Spleen (tissue), 11 donors: ENCODE measurements at regions not wholly inside any gene's neighbourhood (a gene's known extent, or its start where the extent isn't known, plus 50 kb on each side); places are given as distances from the start of the nearest gene placed in this dataset.
A peak's percentile ranks its signal among the peaks of the same experiment; 100 is the strongest.

ENCODE experiments used
- DNase-seq: peaks from one replicate; pipeline ENCODE4 v3.0.0-alpha.2; 2020
- H3K27ac ChIP-seq, 8 donors: fragments of 200-600 bp; sonication (generic) in 7 of 8; 1 replicate in 4 of 8; 2 replicates in 4 of 8; pipeline versions ENCODE4 v1.5.0 to v1.8.0; 2016 to 2021; ENCODE audit warnings: inconsistent platforms in 4 of 8, mild to moderate bottlenecking in 4 of 8, moderate library complexity in 1 of 8
- H3K27me3 ChIP-seq, 7 donors: fragments of 200-600 bp; sonication (generic) in 6 of 7; replicated peaks in 1 of 7; 1 replicate in 4 of 7; 2 replicates in 3 of 7; pipeline versions ENCODE4 v1.5.0 to v1.8.0; 2016 to 2021; ENCODE audit warnings: inconsistent platforms in 3 of 7, mild to moderate bottlenecking in 1 of 7
- H3K36me3 ChIP-seq, 6 donors: fragments of 200-600 bp; sonication (generic) in 5 of 6; 1 replicate in 4 of 6; 2 replicates in 2 of 6; pipeline versions ENCODE4 v1.5.0 to v1.8.0; 2016 to 2021; ENCODE audit warnings: inconsistent platforms in 2 of 6
- H3K4me1 ChIP-seq, 6 donors: fragments of 200-600 bp; sonication (generic) in 5 of 6; 1 replicate in 3 of 6; 2 replicates in 3 of 6; pipeline versions ENCODE4 v1.5.0 to v1.8.0; 2016 to 2021; ENCODE audit warnings: inconsistent platforms in 3 of 6
- H3K4me3 ChIP-seq, 8 donors: fragments of 200-600 bp; sonication (generic) in 7 of 8; 1 replicate in 4 of 8; 2 replicates in 4 of 8; pipeline versions ENCODE4 v1.5.0 to v1.8.0; 2016 to 2021; ENCODE audit warnings: inconsistent platforms in 4 of 8, mild to moderate bottlenecking in 4 of 8, moderate library complexity in 2 of 8
- H3K9me3 ChIP-seq, 8 donors: fragments of 200-600 bp; sonication (generic) in 7 of 8; 1 replicate in 4 of 8; 2 replicates in 4 of 8; pipeline versions ENCODE4 v1.5.0 to v1.8.0; 2016 to 2021; ENCODE audit warnings: inconsistent platforms in 4 of 8
- CTCF ChIP-seq, 11 experiments: fragments of 200-600 bp in 7 of 11; fragments of 450-650 bp in 4 of 11; sonication (generic) in 4 of 11; IDR thresholded peaks in 8 of 11; conservative IDR thresholded peaks in 3 of 11; 1 replicate in 7 of 11; 2 replicates in 4 of 11; pipeline versions ENCODE4 v1.4.0 to v1.8.0; 2016 to 2021; ENCODE audit warnings: antibody characterized with exemption in 11 of 11, inconsistent platforms in 4 of 11, mild to moderate bottlenecking in 1 of 11
- POLR2A ChIP-seq, 3 donors: fragments of 450-650 bp; IDR thresholded peaks; one replicate each; pipeline ENCODE4 v1.5.1; 2017; ENCODE audit warnings: antibody characterized with exemption in 3 of 3, mild to moderate bottlenecking in 1 of 3
- POLR2AphosphoS5 ChIP-seq, 3 donors: sonication (generic); formaldehyde crosslinking; IDR thresholded peaks; one replicate each; pipeline ENCODE4 v1.5.1; 2017; ENCODE audit warnings: antibody characterized with exemption in 3 of 3
- WGBS, 5 donors: extraction: QIAGEN DNeasy Blood & Tissue Kit in 3 of 5; methylation state at CpG; one replicate each; pipeline versions ENCODE4 v1.1.5 to v1.1.7; 2013 to 2018; 5-methylcytosine and 5-hydroxymethylcytosine counted together
- intact Hi-C: fragments of 100-400 bp; cut with DNase I; formaldehyde crosslinking; loops from one replicate; pipeline ENCODE4 v1.15.0; 2023; ENCODE audit warnings: low total_unique reads
- donor health status: healthy with polysubstance abuse.
- donor health status: DM: no; HTN: no; CAD: no; lungs with moderate emphysema.
- donor health status: DM: no; HTN: no; CAD: no.
- donor health status: Bipolar disorder and iron deficiency.
- donor health status: healthy.
- donor health status: DM: no; HTN: no; CAD: no.
- donor health status: DM: yes; HTN: yes; CAD: no.

- Histone ChIP-seq H3K27me3 (no peaks in the 10 kb centered on the region), H3K27ac (peak overlapping the region in 2 of 8 donors; percentile 5 to 8), H3K4me1 (no peaks in the 10 kb centered on the region), H3K4me3 (no peak overlapping the region), H3K36me3 (no peaks in the 10 kb centered on the region), H3K9me3 (peaks cover 0 to 10% (median 3%) of the 10 kb centered on the region in 8 donors)
- no peak for DNase-seq
- no peak for TF ChIP-seq POLR2AphosphoS5 (IDR thresholded peaks at IDR 0.05)
- no peak for TF ChIP-seq CTCF (IDR thresholded peaks at IDR 0.05 in 8 of 11, conservative IDR thresholded peaks at IDR 0.05 in 3 of 11)
- no peak for TF ChIP-seq POLR2A (IDR thresholded peaks at IDR 0.05)
- intact Hi-C loops, result no loop called here
These were observed 361.2 kb upstream of the TARS1 start for GRCh38 chr5:33079548-33079947.

DNA sequence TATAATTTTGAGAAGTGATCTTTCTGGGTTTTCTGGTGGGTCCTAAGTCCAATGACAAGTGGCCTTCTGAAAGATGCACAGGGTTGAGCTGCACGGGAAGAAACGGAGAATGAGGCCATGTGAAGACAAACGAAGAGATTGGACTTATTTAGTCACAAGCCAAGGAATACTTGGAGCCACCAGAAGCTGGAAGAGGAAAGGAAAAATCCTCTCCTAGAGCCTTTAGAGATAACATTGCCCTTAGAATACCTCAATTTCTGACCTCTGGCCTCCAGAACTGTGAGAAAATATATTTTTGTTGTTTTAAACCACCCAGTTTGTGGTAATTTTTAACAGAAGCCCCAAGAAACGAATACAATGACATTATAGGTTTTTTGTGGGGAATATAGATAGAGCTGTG is 360.5 kb upstream of the TARS1 start:
- Histone ChIP-seq H3K9me3 (peaks cover 0 to 10% (median 3%) of the 10 kb centered on the region in 8 donors), H3K4me1 (no peaks in the 10 kb centered on the region), H3K27ac (no peak overlapping the region), H3K27me3 (no peaks in the 10 kb centered on the region), H3K36me3 (no peaks in the 10 kb centered on the region), H3K4me3 (no peak overlapping the region)
- TF ChIP-seq POLR2A (IDR thresholded peaks at IDR 0.05) (no peak), CTCF (IDR thresholded peaks at IDR 0.05 in 8 of 11, conservative IDR thresholded peaks at IDR 0.05 in 3 of 11) (no peak), POLR2AphosphoS5 (IDR thresholded peaks at IDR 0.05) (no peak)
- WGBS, 5 donors, result 70 to 84% (median 78%) methylated on average over 4 of the region's 4 CpGs
- no peak for DNase-seq
- intact Hi-C loops, result no loop called here

DNA sequence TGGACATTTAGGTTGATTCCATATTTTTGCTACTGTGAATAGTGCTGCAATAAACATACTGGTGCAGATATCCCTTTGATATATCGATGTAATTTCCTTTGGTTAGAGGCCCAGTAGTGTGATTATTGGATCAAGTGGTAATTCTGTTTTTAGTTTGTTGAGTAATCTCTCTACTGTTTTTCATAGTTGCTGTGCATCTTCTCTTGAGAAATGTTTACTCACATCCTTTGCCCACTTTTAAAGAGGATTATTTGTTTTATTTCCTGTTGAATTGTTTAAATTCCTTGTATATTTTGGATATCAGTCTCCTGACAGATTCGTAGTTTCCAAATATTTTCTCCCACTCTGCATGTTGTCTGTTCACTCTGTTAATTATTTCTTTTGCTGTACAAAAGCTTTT is 352.6 kb upstream of the TARS1 start:
- no peak for DNase-seq
- 63 to 81% (median 69%) methylated on average over 2 of the region's 2 CpGs for WGBS, 5 donors
- H3K36me3 ChIP-seq, result no peaks in the 10 kb centered on the region
- no peaks in the 10 kb centered on the region for H3K4me1 ChIP-seq
- no peak overlapping the region for H3K27ac ChIP-seq
- peaks cover 0 to 5% (median 0%) of the 10 kb centered on the region in 8 donors for H3K9me3 ChIP-seq
- intact Hi-C loops, result no loop called here
- no peak overlapping the region for H3K4me3 ChIP-seq
- no peaks in the 10 kb centered on the region for H3K27me3 ChIP-seq
- no peak for TF ChIP-seq CTCF (IDR thresholded peaks at IDR 0.05 in 8 of 11, conservative IDR thresholded peaks at IDR 0.05 in 3 of 11)
- TF ChIP-seq POLR2A (IDR thresholded peaks at IDR 0.05), result no peak
- no peak for TF ChIP-seq POLR2AphosphoS5 (IDR thresholded peaks at IDR 0.05)

GRCh38 chr5:33091571-33092363 is 349.0 kb upstream of the TARS1 start:
- Histone ChIP-seq H3K36me3 (no peaks in the 10 kb centered on the region), H3K27ac (no peak overlapping the region), H3K27me3 (no peaks in the 10 kb centered on the region), H3K9me3 (peaks cover 0 to 6% (median 0%) of the 10 kb centered on the region in 8 donors), H3K4me1 (no peaks in the 10 kb centered on the region), H3K4me3 (no peak overlapping the region)
- no peak for TF ChIP-seq POLR2AphosphoS5 (IDR thresholded peaks at IDR 0.05)
- TF ChIP-seq POLR2A (IDR thresholded peaks at IDR 0.05), result no peak
- TF ChIP-seq CTCF (IDR thresholded peaks at IDR 0.05 in 8 of 11, conservative IDR thresholded peaks at IDR 0.05 in 3 of 11), result no peak
- DNase-seq, result no peak
- intact Hi-C loops, result no loop called here
